MM.1S (cell line): ENCODE measurements at regions not wholly inside any gene's neighbourhood (a gene's known extent, or its start where the extent isn't known, plus 50 kb on each side); places are given as distances from the start of the nearest gene placed in this dataset.

Source experiments
- EZH2 ChIP-seq: fragments of 300-600 bp; sonication (generic); optimal IDR thresholded peaks from 2 replicates; pipeline ENCODE3; 2017; ENCODE audit warnings: low read depth, mild to moderate bottlenecking, antibody characterized with exemption, low read length, mixed read lengths
- TF ChIP-seq, protein P1 (sequence below): fragments of 300-600 bp; sonication (generic); IDR thresholded peaks from 2 replicates; pipeline ENCODE4 v1.5.1; 2016; ENCODE audit warnings: antibody characterized with exemption, low read length, mixed read lengths

DNA sequence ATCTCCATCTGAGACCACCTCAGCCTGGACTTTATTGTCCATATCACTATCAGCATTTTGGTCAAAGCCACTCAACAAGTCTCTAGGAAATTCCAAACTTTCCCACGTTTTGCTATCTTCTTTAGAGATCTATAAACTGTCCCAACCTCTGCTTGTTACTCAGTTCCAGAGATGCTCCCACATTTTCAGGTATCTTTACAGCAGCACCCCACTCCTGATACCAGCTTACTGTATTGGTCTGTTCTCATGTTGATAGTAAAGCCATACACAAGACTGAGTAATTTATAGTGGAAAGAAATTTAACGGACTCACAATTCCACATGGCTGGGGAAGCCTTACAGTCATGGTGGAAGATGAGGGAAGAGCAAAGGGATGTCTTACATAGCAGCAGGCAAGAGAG, 465.4 kb upstream of the PBX1 start:
- TF ChIP-seq, protein P1, sequence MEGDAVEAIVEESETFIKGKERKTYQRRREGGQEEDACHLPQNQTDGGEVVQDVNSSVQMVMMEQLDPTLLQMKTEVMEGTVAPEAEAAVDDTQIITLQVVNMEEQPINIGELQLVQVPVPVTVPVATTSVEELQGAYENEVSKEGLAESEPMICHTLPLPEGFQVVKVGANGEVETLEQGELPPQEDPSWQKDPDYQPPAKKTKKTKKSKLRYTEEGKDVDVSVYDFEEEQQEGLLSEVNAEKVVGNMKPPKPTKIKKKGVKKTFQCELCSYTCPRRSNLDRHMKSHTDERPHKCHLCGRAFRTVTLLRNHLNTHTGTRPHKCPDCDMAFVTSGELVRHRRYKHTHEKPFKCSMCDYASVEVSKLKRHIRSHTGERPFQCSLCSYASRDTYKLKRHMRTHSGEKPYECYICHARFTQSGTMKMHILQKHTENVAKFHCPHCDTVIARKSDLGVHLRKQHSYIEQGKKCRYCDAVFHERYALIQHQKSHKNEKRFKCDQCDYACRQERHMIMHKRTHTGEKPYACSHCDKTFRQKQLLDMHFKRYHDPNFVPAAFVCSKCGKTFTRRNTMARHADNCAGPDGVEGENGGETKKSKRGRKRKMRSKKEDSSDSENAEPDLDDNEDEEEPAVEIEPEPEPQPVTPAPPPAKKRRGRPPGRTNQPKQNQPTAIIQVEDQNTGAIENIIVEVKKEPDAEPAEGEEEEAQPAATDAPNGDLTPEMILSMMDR = no peak
- TF ChIP-seq EZH2 = no peak
